DND-41 (cell line): ENCODE measurements at regions not wholly inside any gene's neighbourhood (a gene's known extent, or its start where the extent isn't known, plus 50 kb on each side); places are given as distances from the start of the nearest gene placed in this dataset.

Experiments
- EZH2 ChIP-seq: IDR thresholded peaks from 3 replicates; pipeline ENCODE4 v1.6.1; 2012; ENCODE audit warnings: borderline replicate concordance, low read depth, mild to moderate bottlenecking, moderate library complexity, low read length, inconsistent platforms; ENCODE audit not compliant: severe bottlenecking
- TF ChIP-seq, protein P1 (sequence below): IDR thresholded peaks from 2 replicates; pipeline ENCODE4 v1.5.1; 2012; ENCODE audit warnings: borderline replicate concordance, low read length, moderate library complexity, mild to moderate bottlenecking; ENCODE audit not compliant: poor library complexity, severe bottlenecking; ENCODE audit errors: extremely low read depth

GRCh38 chr7:91515961-91516360, 251.7 kb downstream of the FZD1 start:
- TF ChIP-seq, protein P1, sequence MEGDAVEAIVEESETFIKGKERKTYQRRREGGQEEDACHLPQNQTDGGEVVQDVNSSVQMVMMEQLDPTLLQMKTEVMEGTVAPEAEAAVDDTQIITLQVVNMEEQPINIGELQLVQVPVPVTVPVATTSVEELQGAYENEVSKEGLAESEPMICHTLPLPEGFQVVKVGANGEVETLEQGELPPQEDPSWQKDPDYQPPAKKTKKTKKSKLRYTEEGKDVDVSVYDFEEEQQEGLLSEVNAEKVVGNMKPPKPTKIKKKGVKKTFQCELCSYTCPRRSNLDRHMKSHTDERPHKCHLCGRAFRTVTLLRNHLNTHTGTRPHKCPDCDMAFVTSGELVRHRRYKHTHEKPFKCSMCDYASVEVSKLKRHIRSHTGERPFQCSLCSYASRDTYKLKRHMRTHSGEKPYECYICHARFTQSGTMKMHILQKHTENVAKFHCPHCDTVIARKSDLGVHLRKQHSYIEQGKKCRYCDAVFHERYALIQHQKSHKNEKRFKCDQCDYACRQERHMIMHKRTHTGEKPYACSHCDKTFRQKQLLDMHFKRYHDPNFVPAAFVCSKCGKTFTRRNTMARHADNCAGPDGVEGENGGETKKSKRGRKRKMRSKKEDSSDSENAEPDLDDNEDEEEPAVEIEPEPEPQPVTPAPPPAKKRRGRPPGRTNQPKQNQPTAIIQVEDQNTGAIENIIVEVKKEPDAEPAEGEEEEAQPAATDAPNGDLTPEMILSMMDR = no peak
- TF ChIP-seq EZH2 = no peak
